A204.1 (cell line): ENCODE measurements at regions not wholly inside any gene's neighbourhood (a gene's known extent, or its start where the extent isn't known, plus 50 kb on each side); places are given as distances from the start of the nearest gene placed in this dataset.

ENCODE experiments used
- FAIRE-seq: peaks from 2 replicates; lab custom pipeline; 2012; peaks lifted over from hg19 to GRCh38; lab: Jason Lieb, UNC

DNA sequence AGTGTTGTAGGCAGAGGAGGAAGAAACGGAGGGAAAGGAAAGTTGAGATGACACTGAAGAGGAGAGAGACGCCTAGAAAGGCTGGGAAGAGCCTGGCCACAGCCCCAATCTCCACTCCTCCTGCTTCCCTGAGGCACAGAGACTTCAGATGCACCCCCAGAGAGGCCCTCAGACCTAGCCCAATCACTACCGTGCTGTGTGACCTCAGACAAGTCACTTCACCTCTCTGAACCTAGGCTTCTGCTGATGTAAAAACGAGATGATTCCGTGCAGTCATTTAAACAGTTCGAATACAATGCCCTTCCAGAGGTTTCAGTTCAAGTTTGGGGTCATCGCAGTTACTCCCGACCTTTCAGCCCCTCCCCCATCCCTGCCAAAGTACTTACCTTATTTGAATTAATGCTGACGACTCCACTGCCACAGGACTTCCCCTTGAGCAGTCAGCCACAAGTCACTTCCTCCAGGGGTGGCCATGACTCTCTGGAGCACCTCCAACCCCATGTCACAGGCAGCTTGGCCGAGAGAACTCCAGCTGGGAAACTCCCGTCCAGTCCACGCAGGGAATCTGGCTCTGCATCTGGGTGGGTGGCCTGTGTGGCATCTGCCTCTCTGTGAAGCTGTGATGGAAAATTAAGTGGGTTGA is 105.2 kb upstream of the ID2 start:
- FAIRE-seq = no peak

DNA sequence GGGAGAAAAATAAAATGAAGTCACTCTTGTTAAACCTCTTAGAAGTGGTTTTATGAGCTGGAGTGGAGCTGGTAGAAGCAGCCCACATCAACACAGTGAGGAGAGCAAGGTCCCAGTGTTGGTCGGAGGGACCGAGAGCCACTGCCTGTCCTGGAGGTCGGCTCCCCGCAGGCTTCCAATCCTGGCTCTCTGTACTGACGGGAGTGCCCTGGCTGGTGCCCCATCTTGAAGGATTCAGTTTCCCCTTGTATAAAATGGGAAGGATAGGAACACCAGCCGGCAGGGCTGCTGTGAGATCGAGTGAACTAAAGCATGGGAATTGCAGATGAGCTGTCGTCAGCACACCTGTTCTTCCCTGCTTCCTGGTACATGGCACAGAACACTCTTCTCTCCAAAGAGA is 104.3 kb upstream of the ID2 start:
- FAIRE-seq = no peak

GRCh38 chr2:8578335-8579244 is 103.3 kb upstream of the ID2 start:
- no peak for FAIRE-seq

GRCh38 chr2:8579485-8580085 is 102.3 kb upstream of the ID2 start:
- FAIRE-seq = no peak

GRCh38 chr2:8580316-8581233 is 101.3 kb upstream of the ID2 start:
- no peak for FAIRE-seq

GRCh38 chr2:8581234-8581561 is 100.7 kb upstream of the ID2 start:
- no peak for FAIRE-seq

- FAIRE-seq = no peak
Measured at GRCh38 chr2:8581601-8582041, 100.2 kb upstream of the ID2 start.

- FAIRE-seq = no peak
Measured at GRCh38 chr2:8582191-8582590, 99.7 kb upstream of the ID2 start.

- FAIRE-seq = no peak
Measured at GRCh38 chr2:8582651-8583399, 99.0 kb upstream of the ID2 start.

GRCh38 chr2:8583400-8584173 is 98.3 kb upstream of the ID2 start:
- FAIRE-seq = no peak

DNA sequence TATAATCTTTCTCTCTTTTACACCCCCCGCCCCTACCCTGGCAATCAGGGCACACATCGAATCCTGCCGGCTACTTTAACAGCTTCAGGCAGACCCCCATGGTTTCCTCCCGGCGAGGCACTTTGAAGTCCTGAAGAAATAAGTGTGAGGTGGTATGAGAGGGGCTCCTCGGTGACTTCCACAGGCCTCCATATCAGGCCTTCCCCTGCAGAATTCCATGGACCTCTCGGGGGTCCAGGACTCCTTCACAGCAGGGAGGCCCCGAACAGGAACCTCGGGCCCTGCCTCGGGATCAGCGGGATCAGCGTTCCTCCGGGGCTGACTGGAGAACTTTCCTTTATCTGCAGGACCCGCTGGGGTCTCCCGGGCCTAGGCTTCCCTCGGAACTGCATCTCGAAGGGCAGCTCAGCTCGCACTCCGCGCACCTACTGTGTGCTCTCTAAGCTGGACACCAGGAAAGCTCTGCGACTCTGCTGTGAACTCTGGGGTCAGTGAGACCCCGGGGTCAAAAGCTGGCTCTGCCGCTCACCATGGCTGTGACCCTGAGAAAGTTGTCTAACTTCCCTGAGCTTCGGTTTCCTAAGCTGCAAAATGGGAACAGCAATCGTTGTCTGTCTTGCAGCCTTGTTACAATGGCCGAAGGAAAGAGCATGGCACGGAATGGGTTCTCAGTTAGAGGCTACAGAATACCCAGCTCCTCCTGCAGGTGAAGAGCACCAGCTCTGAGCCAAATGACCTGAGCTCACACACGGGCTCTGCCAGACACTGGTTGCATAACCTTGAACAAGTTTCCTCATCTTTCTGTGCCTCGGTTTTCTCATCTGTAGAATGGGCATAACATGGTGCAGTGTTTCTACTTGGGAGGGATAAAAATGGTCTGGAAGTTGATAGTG is 97.4 kb upstream of the ID2 start:
- no peak for FAIRE-seq

DNA sequence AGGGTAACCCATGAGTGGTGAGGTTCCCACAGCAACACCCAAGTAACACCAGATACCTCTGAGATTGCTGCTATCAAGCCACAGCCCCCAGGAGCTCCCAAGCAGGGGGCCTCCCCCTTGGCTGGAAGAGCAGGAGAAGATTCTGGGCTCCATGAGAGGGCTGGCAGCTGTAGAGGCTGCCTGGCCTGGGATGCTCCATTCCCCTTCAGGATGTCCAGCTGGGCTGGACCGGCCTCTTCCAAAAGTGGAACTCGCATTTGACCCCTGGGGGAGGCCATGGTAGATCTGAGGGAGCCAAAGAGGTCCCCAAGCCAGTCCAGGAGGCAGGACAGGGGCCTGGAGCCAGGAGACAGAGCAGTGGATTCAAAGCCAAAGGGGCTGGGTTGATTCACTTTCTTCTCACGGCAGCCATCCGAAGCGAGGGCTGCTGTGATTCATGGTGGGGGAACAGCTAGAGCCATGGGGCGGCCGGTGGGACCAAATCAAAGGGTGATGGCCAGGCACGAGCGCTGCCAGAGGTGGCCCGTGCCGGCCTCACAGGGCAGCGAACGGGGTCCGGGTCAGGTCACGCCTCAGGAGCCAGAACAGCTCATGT is 95.3 kb upstream of the ID2 start:
- FAIRE-seq = no peak

DNA sequence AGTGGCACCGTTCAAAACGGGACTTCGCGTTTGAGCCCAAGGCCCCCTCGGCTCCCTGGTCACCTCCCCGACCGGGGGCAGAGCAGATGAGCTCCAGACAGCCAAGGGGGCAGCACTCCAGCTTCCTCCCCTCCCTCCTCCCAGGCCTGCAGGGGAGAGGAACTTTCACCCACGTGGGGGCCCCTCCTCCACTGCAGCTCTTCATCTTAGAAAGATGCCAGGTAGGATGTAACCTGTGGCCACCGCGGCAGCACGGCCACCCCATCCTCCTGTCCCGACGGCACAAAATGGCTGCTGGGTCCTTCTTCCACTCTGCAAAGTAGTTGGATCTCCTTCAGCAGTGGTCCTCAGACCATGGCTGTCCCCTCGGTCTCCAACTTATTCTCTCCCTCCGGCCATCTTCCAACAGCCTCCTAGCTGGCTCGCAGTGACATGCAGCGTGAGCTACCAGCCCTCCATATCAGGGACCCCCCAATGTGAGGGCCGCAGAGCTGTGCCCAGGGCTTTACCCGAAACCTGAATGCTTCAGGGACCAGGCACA is 94.5 kb upstream of the ID2 start:
- FAIRE-seq = no peak

- FAIRE-seq = no peak
Measured at GRCh38 chr2:8587920-8588830, 93.7 kb upstream of the ID2 start.

- FAIRE-seq = no peak
Measured at GRCh38 chr2:8588831-8589191, 93.0 kb upstream of the ID2 start.

DNA sequence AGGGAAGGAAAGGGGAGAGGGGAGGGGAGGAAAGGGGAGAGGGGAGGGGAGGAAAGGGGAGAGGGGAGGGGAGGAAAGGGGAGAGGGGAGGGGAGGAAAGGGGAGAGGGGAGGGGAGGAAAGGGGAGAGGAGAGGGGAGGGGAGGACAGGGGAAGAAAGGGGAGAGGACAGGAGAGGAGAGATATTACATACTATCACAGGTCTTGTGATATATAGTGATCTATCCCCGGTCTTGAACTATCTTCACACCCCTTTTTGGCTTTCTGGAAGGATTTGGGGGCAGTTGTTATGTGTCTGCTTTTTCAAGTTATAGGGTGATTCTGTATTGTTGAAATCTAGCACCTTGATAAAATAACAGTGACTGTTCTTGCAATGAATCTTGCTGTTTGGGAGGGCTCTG is 92.1 kb upstream of the ID2 start:
- no peak for FAIRE-seq

GRCh38 chr2:8590938-8591337 is 90.9 kb upstream of the ID2 start:
- FAIRE-seq = no peak

DNA sequence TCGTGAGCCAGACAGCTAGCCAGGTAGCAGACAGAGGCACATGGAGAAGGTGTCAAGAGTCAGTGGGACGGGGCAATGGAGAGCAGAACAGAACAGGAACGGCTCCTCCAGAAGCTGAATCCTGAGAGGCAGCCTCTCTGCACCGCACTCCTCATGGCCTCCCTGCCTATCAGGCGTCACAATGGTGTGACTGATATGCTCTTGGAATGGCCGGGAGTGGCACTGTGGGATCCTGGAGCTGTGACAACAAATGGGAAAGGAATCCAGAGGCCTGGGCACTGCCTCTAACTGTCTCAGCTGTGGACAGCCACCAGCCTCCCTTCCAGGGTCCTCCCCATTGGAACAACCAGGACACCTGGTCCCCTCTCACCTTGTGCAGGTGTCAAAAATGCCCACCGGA is 89.1 kb upstream of the ID2 start:
- FAIRE-seq = no peak
